ENCODE measurements at regions not wholly inside any gene's neighbourhood (a gene's known extent, or its start where the extent isn't known, plus 50 kb on each side); places are given as distances from the start of the nearest gene placed in this dataset.

GRCh38 chr12:4052691-4053090 is 179.5 kb upstream of the PARP11 start:
- no peak for ATAC-seq
- no peak for TF ChIP-seq POU6F1 (CRISPR knock-in tag; IDR thresholded peaks at IDR 0.05; ENCODE audit: borderline replicate concordance, low read depth)
- TF ChIP-seq OSR1 (CRISPR knock-in tag; IDR thresholded peaks at IDR 0.05): no peak
- no peak for TF ChIP-seq SNAI2 (CRISPR knock-in tag; IDR thresholded peaks at IDR 0.05)
- no peak for TF ChIP-seq ZNF70 (CRISPR knock-in tag; IDR thresholded peaks at IDR 0.05)
- TF ChIP-seq ARNTL (CRISPR knock-in tag; IDR thresholded peaks at IDR 0.05; ENCODE audit: borderline replicate concordance, low read depth): no peak
- TF ChIP-seq CSDC2 (CRISPR knock-in tag; IDR thresholded peaks at IDR 0.05): no peak
- no peak for TF ChIP-seq PPARA (CRISPR knock-in tag; IDR thresholded peaks at IDR 0.05; ENCODE audit: borderline replicate concordance)
- no peak for TF ChIP-seq BACH2 (CRISPR knock-in tag; IDR thresholded peaks at IDR 0.05; ENCODE audit: borderline replicate concordance)
- TF ChIP-seq ZFP30 (CRISPR knock-in tag; IDR thresholded peaks at IDR 0.05): no peak
- TF ChIP-seq GLIS3 (CRISPR knock-in tag; IDR thresholded peaks at IDR 0.05): no peak
- no peak for TF ChIP-seq TOX (CRISPR knock-in tag; IDR thresholded peaks at IDR 0.05; ENCODE audit: borderline replicate concordance)
- no peak for TF ChIP-seq TSHZ2 (CRISPR knock-in tag; IDR thresholded peaks at IDR 0.05)
- TF ChIP-seq TCF4 (CRISPR knock-in tag; IDR thresholded peaks at IDR 0.05; ENCODE audit: borderline replicate concordance): no peak
- TF ChIP-seq RARB (CRISPR knock-in tag; IDR thresholded peaks at IDR 0.05): no peak
- no peak for TF ChIP-seq CREB5 (CRISPR knock-in tag; IDR thresholded peaks at IDR 0.05; ENCODE audit: low read depth)
- no peak for TF ChIP-seq ISL1 (CRISPR knock-in tag; IDR thresholded peaks at IDR 0.05)
- no peak for TF ChIP-seq ZNF8 (CRISPR knock-in tag; IDR thresholded peaks at IDR 0.05)
- no peak for TF ChIP-seq ZNF565 (CRISPR knock-in tag; conservative IDR thresholded peaks at IDR 0.05; ENCODE audit: low read depth)

- TF ChIP-seq GLIS3 (CRISPR knock-in tag; IDR thresholded peaks at IDR 0.05): no peak
- TF ChIP-seq ZNF565 (CRISPR knock-in tag; conservative IDR thresholded peaks at IDR 0.05; ENCODE audit: low read depth): no peak
- TF ChIP-seq CREB5 (CRISPR knock-in tag; IDR thresholded peaks at IDR 0.05; ENCODE audit: low read depth): no peak
- TF ChIP-seq SNAI2 (CRISPR knock-in tag; IDR thresholded peaks at IDR 0.05): no peak
- TF ChIP-seq ZNF8 (CRISPR knock-in tag; IDR thresholded peaks at IDR 0.05): no peak
- TF ChIP-seq TCF4 (CRISPR knock-in tag; IDR thresholded peaks at IDR 0.05; ENCODE audit: borderline replicate concordance): no peak
- TF ChIP-seq BACH2 (CRISPR knock-in tag; IDR thresholded peaks at IDR 0.05; ENCODE audit: borderline replicate concordance): no peak
- TF ChIP-seq ZFP3 (CRISPR knock-in tag; IDR thresholded peaks at IDR 0.05): no peak
- TF ChIP-seq PPARA (CRISPR knock-in tag; IDR thresholded peaks at IDR 0.05; ENCODE audit: borderline replicate concordance): no peak
- no peak for TF ChIP-seq ZC3H10 (CRISPR knock-in tag; IDR thresholded peaks at IDR 0.05)
- TF ChIP-seq OSR1 (CRISPR knock-in tag; IDR thresholded peaks at IDR 0.05): no peak
- ATAC-seq: no peak
Observed at GRCh38 chr12:4051596-4051995, 178.4 kb upstream of the PARP11 start.

GRCh38 chr12:4050340-4050739 is 177.1 kb upstream of the PARP11 start:
- ATAC-seq: no peak
- TF ChIP-seq ZFP30 (CRISPR knock-in tag; IDR thresholded peaks at IDR 0.05) (no peak), PPARA (CRISPR knock-in tag; IDR thresholded peaks at IDR 0.05; ENCODE audit: borderline replicate concordance) (no peak), ZNF70 (CRISPR knock-in tag; IDR thresholded peaks at IDR 0.05) (no peak), CREB5 (CRISPR knock-in tag; IDR thresholded peaks at IDR 0.05; ENCODE audit: low read depth) (no peak), TOX (CRISPR knock-in tag; IDR thresholded peaks at IDR 0.05; ENCODE audit: borderline replicate concordance) (no peak), SNAI2 (CRISPR knock-in tag; IDR thresholded peaks at IDR 0.05) (no peak), TCF4 (CRISPR knock-in tag; IDR thresholded peaks at IDR 0.05; ENCODE audit: borderline replicate concordance) (no peak), POU6F1 (CRISPR knock-in tag; IDR thresholded peaks at IDR 0.05; ENCODE audit: borderline replicate concordance, low read depth) (no peak), ZNF8 (CRISPR knock-in tag; IDR thresholded peaks at IDR 0.05) (no peak), ISL1 (CRISPR knock-in tag; IDR thresholded peaks at IDR 0.05) (no peak), GLIS3 (CRISPR knock-in tag; IDR thresholded peaks at IDR 0.05) (no peak), BACH2 (CRISPR knock-in tag; IDR thresholded peaks at IDR 0.05; ENCODE audit: borderline replicate concordance) (no peak)
